ENCODE measurements at regions not wholly inside any gene's neighbourhood (a gene's known extent, or its start where the extent isn't known, plus 50 kb on each side); places are given as distances from the start of the nearest gene placed in this dataset.

GRCh38 chr17:13442361-13442760, 159.4 kb downstream of the HS3ST3A1 start:
- H3K27me3 Mint-ChIP-seq (ENCODE audit: low read depth): no peaks in the 10 kb centered on the region
- H3K4me3 Mint-ChIP-seq: no peak overlapping the region
- ATAC-seq (replicated peaks in 1 of 2) (no peak), DNase-seq (no peak)
- no peaks in the 10 kb centered on the region for H3K36me3 Mint-ChIP-seq (ENCODE audit: insufficient read depth in 2 of 2)
- H3K27ac Mint-ChIP-seq: no peak overlapping the region
- H3K9me3 Mint-ChIP-seq: no peaks in the 10 kb centered on the region
- no peaks in the 10 kb centered on the region for H3K4me1 Mint-ChIP-seq (ENCODE audit: low read depth)

- no peaks in the 10 kb centered on the region for H3K9me3 Mint-ChIP-seq
- ATAC-seq (replicated peaks in 1 of 2) (no peak), DNase-seq (no peak)
- no peaks in the 10 kb centered on the region for H3K27me3 Mint-ChIP-seq (ENCODE audit: low read depth)
- no peaks in the 10 kb centered on the region for H3K36me3 Mint-ChIP-seq (ENCODE audit: insufficient read depth in 2 of 2)
- H3K4me1 Mint-ChIP-seq (ENCODE audit: low read depth): no peaks in the 10 kb centered on the region
- no peak overlapping the region for H3K27ac Mint-ChIP-seq
- no peak overlapping the region for H3K4me3 Mint-ChIP-seq
Measured at GRCh38 chr17:13441873-13442272, 159.9 kb downstream of the HS3ST3A1 start.

- H3K27ac Mint-ChIP-seq: no peak overlapping the region
- no peak for DNase-seq
- no peaks in the 10 kb centered on the region for H3K27me3 Mint-ChIP-seq (ENCODE audit: low read depth)
- H3K9me3 Mint-ChIP-seq: no peaks in the 10 kb centered on the region
- H3K4me1 Mint-ChIP-seq (ENCODE audit: low read depth): no peaks in the 10 kb centered on the region
- H3K36me3 Mint-ChIP-seq (ENCODE audit: insufficient read depth in 2 of 2): peaks cover 0 to 2% of the 10 kb centered on the region in 2 donors
- ATAC-seq (replicated peaks in 1 of 2): no peak
- H3K4me3 Mint-ChIP-seq: no peak overlapping the region
Measured at GRCh38 chr17:13437966-13438779, 163.6 kb downstream of the HS3ST3A1 start.

GRCh38 chr17:13435230-13435629, 166.5 kb downstream of the HS3ST3A1 start:
- no peaks in the 10 kb centered on the region for H3K9me3 Mint-ChIP-seq
- no peaks in the 10 kb centered on the region for H3K4me1 Mint-ChIP-seq (ENCODE audit: low read depth)
- H3K4me3 Mint-ChIP-seq: no peak overlapping the region
- DNase-seq (no peak), ATAC-seq (replicated peaks in 1 of 2) (no peak)
- no peaks in the 10 kb centered on the region for H3K27me3 Mint-ChIP-seq (ENCODE audit: low read depth)
- H3K36me3 Mint-ChIP-seq (ENCODE audit: insufficient read depth in 2 of 2): peaks cover 0 to 2% of the 10 kb centered on the region in 2 donors
- H3K27ac Mint-ChIP-seq: no peak overlapping the region

GRCh38 chr17:13429201-13429600, 172.5 kb downstream of the HS3ST3A1 start:
- no peak overlapping the region for H3K4me3 Mint-ChIP-seq
- ATAC-seq (replicated peaks in 1 of 2) (no peak), DNase-seq (no peak)
- H3K9me3 Mint-ChIP-seq: no peaks in the 10 kb centered on the region
- no peaks in the 10 kb centered on the region for H3K4me1 Mint-ChIP-seq (ENCODE audit: low read depth)
- no peak overlapping the region for H3K27ac Mint-ChIP-seq
- H3K36me3 Mint-ChIP-seq (ENCODE audit: insufficient read depth in 2 of 2): no peaks in the 10 kb centered on the region
- H3K27me3 Mint-ChIP-seq (ENCODE audit: low read depth): no peaks in the 10 kb centered on the region

- no peak for DNase-seq
- H3K4me3 Mint-ChIP-seq: no peak overlapping the region
- peaks cover 4% of the 10 kb centered on the region for H3K27me3 Mint-ChIP-seq (ENCODE audit: low read depth)
- no peaks in the 10 kb centered on the region for H3K4me1 Mint-ChIP-seq (ENCODE audit: low read depth)
- no peak for ATAC-seq (replicated peaks in 1 of 2)
- H3K27ac Mint-ChIP-seq: no peak overlapping the region
- H3K9me3 Mint-ChIP-seq: no peaks in the 10 kb centered on the region
- no peaks in the 10 kb centered on the region for H3K36me3 Mint-ChIP-seq (ENCODE audit: insufficient read depth in 2 of 2)
Measured at GRCh38 chr17:13428611-13429042, 173.1 kb downstream of the HS3ST3A1 start.

GRCh38 chr17:13426991-13427390, 174.7 kb downstream of the HS3ST3A1 start:
- Mint-ChIP-seq H3K27ac (no peak overlapping the region), H3K27me3 (ENCODE audit: low read depth) (peaks cover 5% of the 10 kb centered on the region), H3K4me1 (ENCODE audit: low read depth) (no peaks in the 10 kb centered on the region), H3K9me3 (no peaks in the 10 kb centered on the region), H3K4me3 (no peak overlapping the region), H3K36me3 (ENCODE audit: insufficient read depth in 2 of 2) (no peaks in the 10 kb centered on the region)
- ATAC-seq (replicated peaks in 1 of 2): no peak
- no peak for DNase-seq

- DNase-seq: no peak
- H3K27ac Mint-ChIP-seq: no peak overlapping the region
- no peaks in the 10 kb centered on the region for H3K4me1 Mint-ChIP-seq (ENCODE audit: low read depth)
- peaks cover 0 to 5% of the 10 kb centered on the region in 2 donors for H3K9me3 Mint-ChIP-seq
- no peak for ATAC-seq (replicated peaks in 1 of 2)
- H3K27me3 Mint-ChIP-seq (ENCODE audit: low read depth): peaks cover 5% of the 10 kb centered on the region
- no peak overlapping the region for H3K4me3 Mint-ChIP-seq
- no peaks in the 10 kb centered on the region for H3K36me3 Mint-ChIP-seq (ENCODE audit: insufficient read depth in 2 of 2)
Measured at GRCh38 chr17:13425390-13425789, 176.3 kb downstream of the HS3ST3A1 start.

GRCh38 chr17:13421581-13422130, 180.1 kb downstream of the HS3ST3A1 start:
- ATAC-seq (replicated peaks in 1 of 2): no peak
- Mint-ChIP-seq H3K27me3 (ENCODE audit: low read depth) (peaks cover 9% of the 10 kb centered on the region), H3K4me1 (ENCODE audit: low read depth) (no peaks in the 10 kb centered on the region), H3K36me3 (ENCODE audit: insufficient read depth in 2 of 2) (no peaks in the 10 kb centered on the region), H3K9me3 (peaks cover 0 to 5% of the 10 kb centered on the region in 2 donors), H3K27ac (no peak overlapping the region), H3K4me3 (no peak overlapping the region)
- no peak for DNase-seq

GRCh38 chr17:13420878-13421277, 180.9 kb downstream of the HS3ST3A1 start:
- Mint-ChIP-seq H3K27me3 (ENCODE audit: low read depth) (peaks cover 13% of the 10 kb centered on the region), H3K9me3 (peaks cover 0 to 5% of the 10 kb centered on the region in 2 donors), H3K27ac (no peak overlapping the region), H3K4me1 (ENCODE audit: low read depth) (no peaks in the 10 kb centered on the region), H3K4me3 (no peak overlapping the region), H3K36me3 (ENCODE audit: insufficient read depth in 2 of 2) (no peaks in the 10 kb centered on the region)
- ATAC-seq (replicated peaks in 1 of 2) (peak in 1 of 2 donors; percentile 38), DNase-seq (no peak)

GRCh38 chr17:13420418-13420826, 181.3 kb downstream of the HS3ST3A1 start:
- Mint-ChIP-seq H3K27ac (no peak overlapping the region), H3K4me1 (ENCODE audit: low read depth) (no peaks in the 10 kb centered on the region), H3K9me3 (peaks cover 0 to 5% of the 10 kb centered on the region in 2 donors), H3K4me3 (no peak overlapping the region), H3K36me3 (ENCODE audit: insufficient read depth in 2 of 2) (no peaks in the 10 kb centered on the region), H3K27me3 (ENCODE audit: low read depth) (peaks cover 14% of the 10 kb centered on the region)
- DNase-seq (no peak), ATAC-seq (replicated peaks in 1 of 2) (no peak)

- ATAC-seq (replicated peaks in 1 of 2) (no peak), DNase-seq (no peak)
- no peak overlapping the region for H3K27ac Mint-ChIP-seq
- peaks cover 18% of the 10 kb centered on the region for H3K27me3 Mint-ChIP-seq (ENCODE audit: low read depth)
- H3K36me3 Mint-ChIP-seq (ENCODE audit: insufficient read depth in 2 of 2): no peaks in the 10 kb centered on the region
- H3K9me3 Mint-ChIP-seq: peaks cover 0 to 5% of the 10 kb centered on the region in 2 donors
- H3K4me1 Mint-ChIP-seq (ENCODE audit: low read depth): no peaks in the 10 kb centered on the region
- H3K4me3 Mint-ChIP-seq: no peak overlapping the region
Measured at GRCh38 chr17:13419676-13420075, 182.1 kb downstream of the HS3ST3A1 start.

- DNase-seq (no peak), ATAC-seq (replicated peaks in 1 of 2) (no peak)
- Mint-ChIP-seq H3K27me3 (ENCODE audit: low read depth) (peaks cover 17% of the 10 kb centered on the region), H3K4me3 (no peak overlapping the region), H3K36me3 (ENCODE audit: insufficient read depth in 2 of 2) (no peaks in the 10 kb centered on the region), H3K4me1 (ENCODE audit: low read depth) (no peaks in the 10 kb centered on the region), H3K9me3 (peaks cover 0 to 5% of the 10 kb centered on the region in 2 donors), H3K27ac (no peak overlapping the region)
Measured at GRCh38 chr17:13418891-13419290, 182.8 kb downstream of the HS3ST3A1 start.

All from activated T-cell treated with anti-CD3 and anti-CD28 coated beads, Interleukin-2, amount 50 U/mL, for 72 hours (primary cell).